ENCODE measurements at regions not wholly inside any gene's neighbourhood (a gene's known extent, or its start where the extent isn't known, plus 50 kb on each side); places are given as distances from the start of the nearest gene placed in this dataset.

DNA sequence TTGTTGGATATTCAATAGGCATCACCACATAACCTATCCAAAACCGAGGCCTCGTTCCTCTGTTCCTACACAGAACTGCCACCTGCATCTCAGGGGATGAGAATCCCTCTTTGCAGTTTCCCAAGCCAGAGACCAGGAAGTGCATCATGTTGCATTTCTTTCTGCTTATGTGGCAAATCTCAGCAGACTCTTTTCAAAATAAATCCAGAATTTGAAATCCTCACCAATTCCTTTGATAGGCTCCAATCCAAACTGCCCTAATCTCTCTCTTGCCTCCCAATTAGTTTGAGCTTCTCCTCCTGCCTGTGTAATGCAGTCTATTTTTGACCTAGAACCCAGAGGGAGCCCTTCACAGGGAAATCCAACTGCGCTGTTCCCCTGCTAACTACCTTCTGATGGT is 215.5 kb downstream of the RNF144A start:
- H3K36me3 ChIP-seq, result no peaks in the 10 kb centered on the region
- no peak overlapping the region for H3K4me3 ChIP-seq
- in situ Hi-C loops (cut with MboI; ENCODE audit: low sequenced_read_pairs in 4 of 4), result no loop called here
- TF ChIP-seq POLR2A (IDR thresholded peaks at IDR 0.05), result no peak
- no peak for TF ChIP-seq CTCF (IDR thresholded peaks at IDR 0.05 in 4 of 5, conservative IDR thresholded peaks at IDR 0.05 in 1 of 5)
- no peak overlapping the region for H3K27ac ChIP-seq
- no peaks in the 10 kb centered on the region for H3K27me3 ChIP-seq
- ATAC-seq (no peak), DNase-seq (no peak)
- H3K9me3 ChIP-seq, result no peaks in the 10 kb centered on the region
- intact Hi-C loops (cut with DNase I; ENCODE audit: low total_unique reads), result no loop called here
- no peaks in the 10 kb centered on the region for H3K4me1 ChIP-seq

- TF ChIP-seq CTCF (IDR thresholded peaks at IDR 0.05 in 4 of 5, conservative IDR thresholded peaks at IDR 0.05 in 1 of 5) (no peak), POLR2A (IDR thresholded peaks at IDR 0.05) (no peak)
- in situ Hi-C loops (cut with MboI; ENCODE audit: low sequenced_read_pairs in 4 of 4), result no loop called here
- H3K4me3 ChIP-seq, result no peak overlapping the region
- intact Hi-C loops (cut with DNase I; ENCODE audit: low total_unique reads), result no loop called here
- H3K4me1 ChIP-seq, result no peaks in the 10 kb centered on the region
- H3K27me3 ChIP-seq, result no peaks in the 10 kb centered on the region
- ATAC-seq, result no peak
- H3K9me3 ChIP-seq, result no peaks in the 10 kb centered on the region
- DNase-seq, result no peak
- no peak overlapping the region for H3K27ac ChIP-seq
- H3K36me3 ChIP-seq, result no peaks in the 10 kb centered on the region
These were observed 216.3 kb downstream of the RNF144A start for GRCh38 chr2:7133521-7133920.

DNA sequence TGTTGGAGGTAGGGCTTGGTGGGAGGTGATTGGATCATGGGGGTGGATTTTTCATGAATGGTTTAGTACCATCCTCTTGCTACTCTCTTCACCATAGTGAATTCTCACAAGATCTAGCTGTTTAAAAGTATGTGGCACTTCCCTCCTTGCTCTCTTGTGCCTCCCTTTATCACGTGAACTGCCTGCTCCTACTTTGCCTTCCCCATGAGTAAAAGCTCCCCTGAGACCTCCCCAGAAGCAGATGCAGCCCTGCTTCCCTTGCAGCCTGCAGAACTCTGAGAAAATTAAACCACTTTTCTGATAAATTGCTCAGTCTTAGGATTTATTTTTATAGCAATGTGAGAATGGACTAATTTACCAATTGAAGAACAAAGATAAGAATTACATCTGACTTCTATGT is 223.1 kb downstream of the RNF144A start:
- DNase-seq (no peak), ATAC-seq (no peak)
- in situ Hi-C loops (cut with MboI; ENCODE audit: low sequenced_read_pairs in 4 of 4), result no loop called here
- Histone ChIP-seq H3K4me1 (no peaks in the 10 kb centered on the region), H3K4me3 (no peak overlapping the region), H3K27ac (no peak overlapping the region), H3K36me3 (no peaks in the 10 kb centered on the region), H3K27me3 (no peaks in the 10 kb centered on the region), H3K9me3 (no peaks in the 10 kb centered on the region)
- intact Hi-C loops (cut with DNase I; ENCODE audit: low total_unique reads), result no loop called here
- TF ChIP-seq CTCF (IDR thresholded peaks at IDR 0.05 in 4 of 5, conservative IDR thresholded peaks at IDR 0.05 in 1 of 5), result no peak
- no peak for TF ChIP-seq POLR2A (IDR thresholded peaks at IDR 0.05)

- DNase-seq (no peak), ATAC-seq (no peak)
- Histone ChIP-seq H3K27me3 (no peaks in the 10 kb centered on the region), H3K27ac (no peak overlapping the region), H3K4me3 (no peak overlapping the region), H3K4me1 (no peaks in the 10 kb centered on the region), H3K36me3 (no peaks in the 10 kb centered on the region), H3K9me3 (no peaks in the 10 kb centered on the region)
- in situ Hi-C loops (cut with MboI; ENCODE audit: low sequenced_read_pairs in 4 of 4) (no loop called here), intact Hi-C loops (cut with DNase I; ENCODE audit: low total_unique reads) (no loop called here)
- TF ChIP-seq POLR2A (IDR thresholded peaks at IDR 0.05) (no peak), CTCF (IDR thresholded peaks at IDR 0.05 in 4 of 5, conservative IDR thresholded peaks at IDR 0.05 in 1 of 5) (no peak)
These were observed 228.5 kb downstream of the RNF144A start for GRCh38 chr2:7145707-7146106.

DNA sequence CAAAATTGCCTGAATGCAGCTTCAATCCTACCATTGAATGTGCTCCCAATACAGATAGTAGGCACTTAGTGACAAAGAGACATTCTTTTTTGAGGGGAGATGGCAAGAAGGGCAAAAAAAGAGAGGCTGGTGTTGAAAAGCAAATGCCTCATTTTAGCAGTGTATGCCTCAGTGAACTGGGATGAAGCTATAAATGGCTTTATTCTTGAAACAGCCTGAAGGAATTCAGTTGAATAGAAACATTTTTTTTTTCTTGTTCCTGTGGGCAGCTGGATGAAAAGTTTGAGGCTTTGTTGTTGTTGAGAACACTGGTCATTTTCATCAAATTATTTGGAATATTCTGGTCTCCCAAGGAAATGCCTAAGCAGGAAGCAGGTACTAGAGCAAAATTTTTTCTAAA is 228.9 kb downstream of the RNF144A start:
- intact Hi-C loops (cut with DNase I; ENCODE audit: low total_unique reads) (no loop called here), in situ Hi-C loops (cut with MboI; ENCODE audit: low sequenced_read_pairs in 4 of 4) (no loop called here)
- no peak overlapping the region for H3K4me3 ChIP-seq
- no peak overlapping the region for H3K27ac ChIP-seq
- DNase-seq (no peak), ATAC-seq (no peak)
- H3K9me3 ChIP-seq, result no peaks in the 10 kb centered on the region
- no peak for TF ChIP-seq CTCF (IDR thresholded peaks at IDR 0.05 in 4 of 5, conservative IDR thresholded peaks at IDR 0.05 in 1 of 5)
- no peak for TF ChIP-seq POLR2A (IDR thresholded peaks at IDR 0.05)
- no peaks in the 10 kb centered on the region for H3K27me3 ChIP-seq
- H3K36me3 ChIP-seq, result no peaks in the 10 kb centered on the region
- no peaks in the 10 kb centered on the region for H3K4me1 ChIP-seq
